Psoas muscle (tissue), 7 donors: ENCODE measurements at regions not wholly inside any gene's neighbourhood (a gene's known extent, or its start where the extent isn't known, plus 50 kb on each side); places are given as distances from the start of the nearest gene placed in this dataset.
"Not testable (repeated sequence)": the region's sequence is repeated elsewhere in the genome, so short reads cannot be mapped to it uniquely, and the experiment has no call there.

Experiments used
- ATAC-seq, 4 donors: fragments of 200-7000 bp; cut with Tn5 transposase; one replicate each; pipeline ENCODE4 v1.9.1; 2020; ENCODE audit warnings: moderate library complexity in 3 of 4, mild to moderate bottlenecking in 2 of 4
- DNase-seq, 2 donors: peaks; one replicate each; pipeline ENCODE4 v3.0.0-alpha.2; 2020
- H3K27ac ChIP-seq: fragments of 200-600 bp; one replicate; pipeline ENCODE4 v1.8.0; 2022
- H3K27me3 ChIP-seq, 3 donors: fragments of 200-600 bp in 1 of 3; one replicate each; pipeline versions ENCODE4 v1.6.1 to v1.8.0; 2013 to 2022; ENCODE audit warnings: low read length in 2 of 3, mild to moderate bottlenecking in 2 of 3, moderate library complexity in 1 of 3; ENCODE audit not compliant: insufficient read depth in 3 of 3
- H3K36me3 ChIP-seq, 2 donors: fragments of 200-600 bp in 1 of 2; one replicate each; pipeline versions ENCODE4 v1.6.1 to v1.8.0; 2013 to 2022; ENCODE audit warnings: low read depth in 1 of 2, mild to moderate bottlenecking in 1 of 2, moderate library complexity in 1 of 2; ENCODE audit not compliant: insufficient read depth in 1 of 2
- H3K4me1 ChIP-seq: fragments of 200-600 bp; one replicate; pipeline ENCODE4 v1.8.0; 2022
- H3K4me3 ChIP-seq: fragments of 200-600 bp; one replicate; pipeline ENCODE4 v1.8.0; 2022; ENCODE audit warnings: mild to moderate bottlenecking
- H3K9me3 ChIP-seq: fragments of 200-600 bp; one replicate; pipeline ENCODE4 v1.8.0; 2022
- CTCF ChIP-seq: fragments of 200-600 bp; IDR thresholded peaks from one replicate; pipeline ENCODE4 v1.8.0; 2022; ENCODE audit warnings: antibody characterized with exemption
- WGBS, 3 donors: extraction: QIAGEN DNeasy Blood & Tissue Kit; methylation state at CpG; one replicate each; pipeline versions ENCODE4 v1.1.6 to v1.1.7; 2013; 5-methylcytosine and 5-hydroxymethylcytosine counted together
- intact Hi-C, 2 donors: fragments of 100-400 bp; cut with DNase I; formaldehyde crosslinking; loops; one replicate each; pipeline versions ENCODE4 v1.11.0 to v1.14.2; 2022
- donor health status: healthy with polysubstance abuse.
- donor health status: DM: no; HTN: no; CAD: no; lungs with moderate emphysema.
- donor health status: Bipolar disorder and iron deficiency.
- donor health status: healthy.
- donor health status: DM: yes; HTN: yes; CAD: no.
- donor health status: DM: no; HTN: no; CAD: no.
- donor health status: DM: yes; HTN: yes; CAD: no.

- Histone ChIP-seq H3K4me1 (no peaks in the 10 kb centered on the region), H3K36me3 (no peaks in the 10 kb centered on the region), H3K27ac (no peak overlapping the region), H3K4me3 (no peak overlapping the region), H3K27me3 (no peaks in the 10 kb centered on the region), H3K9me3 (no peaks in the 10 kb centered on the region)
- no peak for DNase-seq
- TF ChIP-seq CTCF = no peak
- WGBS, 3 donors = 37 to 55% (median 39%) methylated on average over 2 of the region's 2 CpGs
- intact Hi-C loops = no loop called here
- ATAC-seq = peak in 1 of 4 donors; percentile 54
These were observed 881.4 kb upstream of the B3GALT2 start for GRCh38 chr1:194067772-194068171.

GRCh38 chr1:194062962-194063361 lies 876.5 kb upstream of the B3GALT2 start:
- Histone ChIP-seq H3K27me3 (no peaks in the 10 kb centered on the region), H3K9me3 (no peaks in the 10 kb centered on the region), H3K36me3 (no peaks in the 10 kb centered on the region), H3K4me1 (no peaks in the 10 kb centered on the region), H3K27ac (no peak overlapping the region), H3K4me3 (no peak overlapping the region)
- DNase-seq (no peak), ATAC-seq (no peak)
- no peak for TF ChIP-seq CTCF
- intact Hi-C loops = no loop called here
- 83 to 91% (median 90%) methylated on average over 2 of the region's 2 CpGs for WGBS, 3 donors

- H3K27me3 ChIP-seq = no peaks in the 10 kb centered on the region
- H3K27ac ChIP-seq = no peak overlapping the region
- no peaks in the 10 kb centered on the region for H3K9me3 ChIP-seq
- no peaks in the 10 kb centered on the region for H3K36me3 ChIP-seq
- WGBS, 3 donors = 92 to 100% (median 93%) methylated on average over 1 of the region's 1 CpG
- ATAC-seq = no peak
- H3K4me3 ChIP-seq = no peak overlapping the region
- intact Hi-C loops = no loop called here
- no peaks in the 10 kb centered on the region for H3K4me1 ChIP-seq
- no peak for TF ChIP-seq CTCF
- no peak for DNase-seq
These were observed 876.1 kb upstream of the B3GALT2 start for GRCh38 chr1:194062526-194062925.

- ATAC-seq = no peak
- no peaks in the 10 kb centered on the region for H3K4me1 ChIP-seq
- WGBS, 3 donors = 70 to 84% (median 80%) methylated on average over 4 of the region's 4 CpGs
- H3K4me3 ChIP-seq = no peak overlapping the region
- no peak overlapping the region for H3K27ac ChIP-seq
- no peaks in the 10 kb centered on the region for H3K9me3 ChIP-seq
- intact Hi-C loops = no loop called here
- TF ChIP-seq CTCF = no peak
- no peak for DNase-seq
- no peaks in the 10 kb centered on the region for H3K36me3 ChIP-seq
- no peaks in the 10 kb centered on the region for H3K27me3 ChIP-seq
These were observed 874.1 kb upstream of the B3GALT2 start for GRCh38 chr1:194060481-194060880.

- H3K36me3 ChIP-seq, intact Hi-C loops, DNase-seq, H3K9me3 ChIP-seq, H3K27me3 ChIP-seq, H3K27ac ChIP-seq, H3K4me3 ChIP-seq, ATAC-seq, H3K4me1 ChIP-seq: not testable (repeated sequence)
- WGBS, 3 donors = 79 to 91% (median 88%) methylated on average over 4 to 5 of the region's 5 CpGs
These were observed 871.9 kb upstream of the B3GALT2 start for GRCh38 chr1:194058268-194058667.
